Hepatocyte (in vitro differentiated cells): ENCODE measurements at regions not wholly inside any gene's neighbourhood (a gene's known extent, or its start where the extent isn't known, plus 50 kb on each side); places are given as distances from the start of the nearest gene placed in this dataset.

Experiments used
- CTCF ChIP-seq: fragments of 200-600 bp; sonication (generic); IDR thresholded peaks from 2 replicates; pipeline ENCODE4 v1.5.1; 2016; ENCODE audit warnings: antibody characterized with exemption, mild to moderate bottlenecking; ENCODE audit not compliant: poor library complexity
- EZH2 ChIP-seq: fragments of 200-600 bp; sonication (generic); IDR thresholded peaks from 2 replicates; pipeline ENCODE4 v1.6.1; 2016; ENCODE audit warnings: antibody characterized with exemption, mild to moderate bottlenecking, borderline replicate concordance
- EZH2phosphoT487 ChIP-seq: fragments of 200-600 bp; sonication (generic); IDR thresholded peaks from one replicate; pipeline ENCODE4 v1.6.1; 2018; ENCODE audit warnings: antibody characterized with exemption, mild to moderate bottlenecking, low read depth, moderate library complexity; ENCODE audit not compliant: unreplicated experiment, severe bottlenecking

GRCh38 chr1:79090985-79091384 lies 84.5 kb upstream of the ADGRL4 start:
- TF ChIP-seq CTCF = no peak
- no peak for TF ChIP-seq EZH2phosphoT487
- no peak for TF ChIP-seq EZH2
